NCI-H748 treated with DMSO at 0.1 percent for 48 hours (cell line): ENCODE measurements at regions not wholly inside any gene's neighbourhood (a gene's known extent, or its start where the extent isn't known, plus 50 kb on each side); places are given as distances from the start of the nearest gene placed in this dataset.
"Not testable (repeated sequence)": the region's sequence is repeated elsewhere in the genome, so short reads cannot be mapped to it uniquely, and the experiment has no call there.

ENCODE experiments used
- DNase-seq: peaks from one replicate; lab custom pipeline; 2025; lab: John Stamatoyannopoulos, UW

- DNase-seq, result no peak
Observed at GRCh38 chr17:6893382-6894205, 62.1 kb upstream of the TEKT1 start.

- no peak for DNase-seq
Observed at GRCh38 chr17:6894206-6894528, 62.6 kb upstream of the TEKT1 start.

- DNase-seq, result no peak
Observed at GRCh38 chr17:6901086-6901485, 69.6 kb upstream of the TEKT1 start.

- no peak for DNase-seq
Observed at GRCh38 chr17:6903326-6903900, 71.9 kb upstream of the TEKT1 start.

GRCh38 chr17:6908807-6909206 lies 77.3 kb upstream of the TEKT1 start:
- no peak for DNase-seq

GRCh38 chr17:6910987-6911603 lies 79.6 kb upstream of the TEKT1 start:
- peak; percentile 68 for DNase-seq

GRCh38 chr17:6912110-6913051 lies 80.9 kb upstream of the TEKT1 start:
- no peak for DNase-seq

- DNase-seq, result peak; percentile 80
Observed at GRCh38 chr17:6913608-6914443, 82.0 kb upstream of the ALOX12 start.

- DNase-seq, result no peak
Observed at GRCh38 chr17:6914711-6915110, 81.1 kb upstream of the ALOX12 start.

- DNase-seq, result no peak
Observed at GRCh38 chr17:6915620-6916019, 80.2 kb upstream of the ALOX12 start.

- DNase-seq, result no peak
Observed at GRCh38 chr17:6919158-6919557, 76.7 kb upstream of the ALOX12 start.

GRCh38 chr17:6923385-6923784 lies 72.5 kb upstream of the ALOX12 start:
- no peak for DNase-seq

GRCh38 chr17:6924208-6924607 lies 71.6 kb upstream of the ALOX12 start:
- no peak for DNase-seq

GRCh38 chr17:6926667-6927066 lies 69.2 kb upstream of the ALOX12 start:
- no peak for DNase-seq

GRCh38 chr17:6927290-6928126 lies 68.3 kb upstream of the ALOX12 start:
- DNase-seq, result no peak

GRCh38 chr17:6928193-6928592 lies 67.7 kb upstream of the ALOX12 start:
- DNase-seq, result no peak

GRCh38 chr17:6930749-6931148 lies 65.1 kb upstream of the ALOX12 start:
- DNase-seq, result no peak

- DNase-seq, result not testable (repeated sequence)
Observed at GRCh38 chr17:6934544-6934943, 61.3 kb upstream of the ALOX12 start.

GRCh38 chr17:6936370-6937028 lies 59.4 kb upstream of the ALOX12 start:
- peak; percentile 38 for DNase-seq

- no peak for DNase-seq
Observed at GRCh38 chr17:6938637-6939036, 57.2 kb upstream of the ALOX12 start.
